Suprapubic skin (tissue), 4 donors: ENCODE measurements at regions not wholly inside any gene's neighbourhood (a gene's known extent, or its start where the extent isn't known, plus 50 kb on each side); places are given as distances from the start of the nearest gene placed in this dataset.

Experiments
- POLR2A ChIP-seq, 2 donors: fragments of 450-650 bp; IDR thresholded peaks; one replicate each; pipeline ENCODE4 v1.6.1; 2017; ENCODE audit warnings: antibody characterized with exemption in 2 of 2, mild to moderate bottlenecking in 2 of 2, moderate library complexity in 2 of 2
- POLR2AphosphoS5 ChIP-seq, 3 donors: sonication (generic); formaldehyde crosslinking; IDR thresholded peaks; one replicate each; pipeline ENCODE4 v1.6.1; 2017; ENCODE audit warnings: antibody characterized with exemption in 3 of 3
- TF ChIP-seq, protein P1 (sequence below), 2 donors: fragments of 200-600 bp in 1 of 2; fragments of 450-650 bp in 1 of 2; sonication (generic) in 1 of 2; IDR thresholded peaks; one replicate each; pipeline ENCODE4 v1.5.1; 2016 to 2019; ENCODE audit warnings: antibody characterized with exemption in 2 of 2, mild to moderate bottlenecking in 1 of 2, moderate library complexity in 1 of 2

DNA sequence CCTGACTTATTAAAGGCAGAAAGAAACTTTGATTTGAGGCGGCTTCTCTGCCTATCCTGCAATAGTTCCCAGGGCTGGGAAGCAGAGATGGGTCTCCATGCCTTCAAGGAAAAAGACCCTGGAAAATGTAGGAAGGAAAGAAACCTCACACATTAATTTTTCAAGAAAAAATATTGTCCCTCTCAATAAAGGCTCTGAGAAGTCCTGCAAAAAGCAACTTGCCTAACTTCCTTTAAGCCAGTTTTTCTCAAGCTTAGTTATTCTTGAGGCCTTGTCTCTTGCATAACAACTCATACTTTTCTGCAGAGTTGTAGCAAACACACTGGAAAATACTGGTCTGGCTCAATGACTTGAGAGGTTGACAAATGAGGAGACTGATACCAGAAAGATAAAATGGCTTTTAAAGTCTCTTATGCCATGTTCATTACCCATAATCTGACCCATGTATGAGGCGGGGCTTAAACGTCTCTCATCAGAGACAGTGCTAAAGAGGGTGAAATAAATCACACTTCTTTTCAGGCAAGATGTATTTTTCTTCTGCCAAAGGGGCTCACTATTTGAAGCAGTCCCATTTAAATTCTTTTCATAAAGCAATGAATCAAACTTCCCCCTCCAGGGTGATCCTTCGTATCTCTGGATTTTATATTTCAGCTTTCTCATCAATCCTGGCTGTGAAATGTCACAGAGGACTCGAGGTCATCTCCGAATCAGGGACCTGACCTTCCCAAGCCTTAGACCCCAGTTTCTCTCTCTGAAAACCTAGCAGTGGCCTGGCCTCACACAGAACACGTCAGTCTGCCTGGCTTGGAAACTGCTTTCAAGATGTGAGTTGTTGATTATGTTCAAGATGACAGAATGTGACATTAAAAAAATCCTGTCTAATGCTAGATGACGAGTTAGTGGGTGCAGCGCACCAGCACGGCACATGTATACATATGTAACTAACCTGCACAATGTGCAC lies 82.3 kb upstream of the KCNG1 start:
- TF ChIP-seq, protein P1, sequence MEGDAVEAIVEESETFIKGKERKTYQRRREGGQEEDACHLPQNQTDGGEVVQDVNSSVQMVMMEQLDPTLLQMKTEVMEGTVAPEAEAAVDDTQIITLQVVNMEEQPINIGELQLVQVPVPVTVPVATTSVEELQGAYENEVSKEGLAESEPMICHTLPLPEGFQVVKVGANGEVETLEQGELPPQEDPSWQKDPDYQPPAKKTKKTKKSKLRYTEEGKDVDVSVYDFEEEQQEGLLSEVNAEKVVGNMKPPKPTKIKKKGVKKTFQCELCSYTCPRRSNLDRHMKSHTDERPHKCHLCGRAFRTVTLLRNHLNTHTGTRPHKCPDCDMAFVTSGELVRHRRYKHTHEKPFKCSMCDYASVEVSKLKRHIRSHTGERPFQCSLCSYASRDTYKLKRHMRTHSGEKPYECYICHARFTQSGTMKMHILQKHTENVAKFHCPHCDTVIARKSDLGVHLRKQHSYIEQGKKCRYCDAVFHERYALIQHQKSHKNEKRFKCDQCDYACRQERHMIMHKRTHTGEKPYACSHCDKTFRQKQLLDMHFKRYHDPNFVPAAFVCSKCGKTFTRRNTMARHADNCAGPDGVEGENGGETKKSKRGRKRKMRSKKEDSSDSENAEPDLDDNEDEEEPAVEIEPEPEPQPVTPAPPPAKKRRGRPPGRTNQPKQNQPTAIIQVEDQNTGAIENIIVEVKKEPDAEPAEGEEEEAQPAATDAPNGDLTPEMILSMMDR (IDR thresholded peaks at IDR 0.05), result no peak
- TF ChIP-seq POLR2A (IDR thresholded peaks at IDR 0.05) (no peak), POLR2AphosphoS5 (IDR thresholded peaks at IDR 0.05) (no peak)
